Esophagus muscularis mucosa (tissue), 4 donors: ENCODE measurements at regions not wholly inside any gene's neighbourhood (a gene's known extent, or its start where the extent isn't known, plus 50 kb on each side); places are given as distances from the start of the nearest gene placed in this dataset.

Source experiments
- EP300 ChIP-seq: sonication (generic); formaldehyde crosslinking; IDR thresholded peaks from one replicate; pipeline ENCODE4 v1.6.1; 2017; ENCODE audit warnings: antibody characterized with exemption
- POLR2A ChIP-seq: fragments of 450-650 bp; IDR thresholded peaks from one replicate; pipeline ENCODE4 v1.6.1; 2017; ENCODE audit warnings: antibody characterized with exemption, moderate library complexity, mild to moderate bottlenecking, low read depth
- POLR2AphosphoS5 ChIP-seq, 2 donors: sonication (generic); formaldehyde crosslinking; IDR thresholded peaks; one replicate each; pipeline ENCODE4 v1.6.1; 2017; ENCODE audit warnings: antibody characterized with exemption in 2 of 2
- TF ChIP-seq, protein P1 (sequence below), 3 experiments: fragments of 200-600 bp in 2 of 3; fragments of 450-650 bp in 1 of 3; sonication (generic) in 2 of 3; IDR thresholded peaks; one replicate each; pipeline ENCODE4 v1.5.1; 2017 to 2019; ENCODE audit warnings: antibody characterized with exemption in 3 of 3, mild to moderate bottlenecking in 2 of 3, moderate library complexity in 1 of 3

DNA sequence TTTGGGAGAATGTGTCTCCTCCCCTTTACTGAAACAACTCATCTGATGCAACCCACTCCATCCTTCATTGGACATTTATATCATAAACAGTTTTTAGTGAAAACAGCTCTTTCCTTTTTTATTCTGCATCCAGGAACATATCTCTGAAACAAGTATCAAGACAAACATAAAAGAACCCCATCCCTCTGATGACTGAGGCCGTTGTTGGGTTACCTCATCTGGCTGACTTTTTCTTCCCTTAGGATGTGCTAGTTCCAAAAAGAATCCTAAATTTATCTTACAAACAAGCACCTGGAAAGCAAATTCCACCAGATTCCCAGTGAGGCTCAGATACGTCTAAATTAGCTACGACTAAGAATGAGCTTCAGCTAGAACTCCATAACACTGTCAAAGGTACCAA lies 483.7 kb upstream of the INTU start:
- no peak for TF ChIP-seq EP300
- TF ChIP-seq, protein P1, sequence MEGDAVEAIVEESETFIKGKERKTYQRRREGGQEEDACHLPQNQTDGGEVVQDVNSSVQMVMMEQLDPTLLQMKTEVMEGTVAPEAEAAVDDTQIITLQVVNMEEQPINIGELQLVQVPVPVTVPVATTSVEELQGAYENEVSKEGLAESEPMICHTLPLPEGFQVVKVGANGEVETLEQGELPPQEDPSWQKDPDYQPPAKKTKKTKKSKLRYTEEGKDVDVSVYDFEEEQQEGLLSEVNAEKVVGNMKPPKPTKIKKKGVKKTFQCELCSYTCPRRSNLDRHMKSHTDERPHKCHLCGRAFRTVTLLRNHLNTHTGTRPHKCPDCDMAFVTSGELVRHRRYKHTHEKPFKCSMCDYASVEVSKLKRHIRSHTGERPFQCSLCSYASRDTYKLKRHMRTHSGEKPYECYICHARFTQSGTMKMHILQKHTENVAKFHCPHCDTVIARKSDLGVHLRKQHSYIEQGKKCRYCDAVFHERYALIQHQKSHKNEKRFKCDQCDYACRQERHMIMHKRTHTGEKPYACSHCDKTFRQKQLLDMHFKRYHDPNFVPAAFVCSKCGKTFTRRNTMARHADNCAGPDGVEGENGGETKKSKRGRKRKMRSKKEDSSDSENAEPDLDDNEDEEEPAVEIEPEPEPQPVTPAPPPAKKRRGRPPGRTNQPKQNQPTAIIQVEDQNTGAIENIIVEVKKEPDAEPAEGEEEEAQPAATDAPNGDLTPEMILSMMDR (IDR thresholded peaks at IDR 0.05): no peak
- no peak for TF ChIP-seq POLR2A
- TF ChIP-seq POLR2AphosphoS5 (IDR thresholded peaks at IDR 0.05): no peak
